Transverse colon (tissue), 4 donors: ENCODE measurements at regions not wholly inside any gene's neighbourhood (a gene's known extent, or its start where the extent isn't known, plus 50 kb on each side); places are given as distances from the start of the nearest gene placed in this dataset.

ENCODE experiments used
- EP300 ChIP-seq: sonication (generic); formaldehyde crosslinking; IDR thresholded peaks from one replicate; pipeline ENCODE4 v1.6.1; 2017; ENCODE audit warnings: antibody characterized with exemption, low read depth
- POLR2A ChIP-seq: fragments of 450-650 bp; IDR thresholded peaks from one replicate; pipeline ENCODE4 v1.6.1; 2016; ENCODE audit warnings: antibody characterized with exemption, mild to moderate bottlenecking, moderate library complexity
- POLR2AphosphoS5 ChIP-seq, 3 donors: sonication (generic); formaldehyde crosslinking; IDR thresholded peaks; one replicate each; pipeline ENCODE4 v1.6.1; 2016; ENCODE audit warnings: antibody characterized with exemption in 3 of 3
- TF ChIP-seq, protein P1 (sequence below), 5 experiments: fragments of 200-600 bp in 3 of 5; fragments of 450-650 bp in 2 of 5; sonication (generic) in 3 of 5; IDR thresholded peaks; 1 replicate in 2 of 5; 2 replicates in 3 of 5; pipeline ENCODE4 v1.5.1; 2016 to 2017; ENCODE audit warnings: antibody characterized with exemption in 5 of 5, inconsistent platforms in 3 of 5, mild to moderate bottlenecking in 2 of 5, moderate library complexity in 1 of 5

DNA sequence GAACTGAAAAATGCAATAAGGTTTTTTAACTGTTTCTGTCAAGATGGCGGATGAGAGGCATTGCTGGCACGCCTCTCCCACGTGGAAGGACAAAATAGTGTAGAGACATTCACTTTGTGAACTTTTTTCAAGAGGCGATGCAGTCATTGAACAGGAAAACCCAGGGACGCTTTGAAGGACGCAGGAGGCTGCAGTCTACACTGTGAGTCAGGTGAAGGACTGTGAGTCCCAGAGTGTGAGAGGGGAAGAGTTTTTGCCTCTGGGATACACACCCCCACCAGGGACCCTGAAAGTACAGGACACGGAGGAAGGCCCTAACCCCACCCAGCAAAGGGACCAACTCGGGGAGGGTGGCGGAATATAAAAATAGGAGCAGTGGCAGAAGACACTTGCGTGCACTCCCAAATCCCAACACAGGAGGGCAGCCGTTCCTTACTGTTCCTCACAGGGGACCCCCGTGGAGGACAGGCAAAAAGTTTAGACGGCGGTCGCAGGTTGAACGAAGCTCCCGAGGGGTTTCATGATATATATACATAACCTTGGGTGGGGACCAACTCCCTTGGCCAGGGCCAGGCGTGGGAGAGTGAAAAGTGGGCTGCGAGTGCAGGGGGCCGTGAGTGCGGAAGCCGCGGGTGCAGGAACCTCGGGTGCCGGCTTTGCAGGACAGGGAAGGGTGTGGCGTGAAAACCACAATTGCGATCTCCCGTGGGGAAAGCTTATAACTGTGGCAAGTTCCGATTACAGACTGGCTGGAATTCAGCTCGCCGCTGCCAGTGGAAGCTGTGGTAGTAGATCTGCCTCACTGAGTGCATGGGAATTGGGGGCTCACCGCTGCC, 82.0 kb upstream of the ALOX12 start:
- TF ChIP-seq POLR2A = no peak
- TF ChIP-seq POLR2AphosphoS5 (IDR thresholded peaks at IDR 0.05) = no peak
- TF ChIP-seq, protein P1, sequence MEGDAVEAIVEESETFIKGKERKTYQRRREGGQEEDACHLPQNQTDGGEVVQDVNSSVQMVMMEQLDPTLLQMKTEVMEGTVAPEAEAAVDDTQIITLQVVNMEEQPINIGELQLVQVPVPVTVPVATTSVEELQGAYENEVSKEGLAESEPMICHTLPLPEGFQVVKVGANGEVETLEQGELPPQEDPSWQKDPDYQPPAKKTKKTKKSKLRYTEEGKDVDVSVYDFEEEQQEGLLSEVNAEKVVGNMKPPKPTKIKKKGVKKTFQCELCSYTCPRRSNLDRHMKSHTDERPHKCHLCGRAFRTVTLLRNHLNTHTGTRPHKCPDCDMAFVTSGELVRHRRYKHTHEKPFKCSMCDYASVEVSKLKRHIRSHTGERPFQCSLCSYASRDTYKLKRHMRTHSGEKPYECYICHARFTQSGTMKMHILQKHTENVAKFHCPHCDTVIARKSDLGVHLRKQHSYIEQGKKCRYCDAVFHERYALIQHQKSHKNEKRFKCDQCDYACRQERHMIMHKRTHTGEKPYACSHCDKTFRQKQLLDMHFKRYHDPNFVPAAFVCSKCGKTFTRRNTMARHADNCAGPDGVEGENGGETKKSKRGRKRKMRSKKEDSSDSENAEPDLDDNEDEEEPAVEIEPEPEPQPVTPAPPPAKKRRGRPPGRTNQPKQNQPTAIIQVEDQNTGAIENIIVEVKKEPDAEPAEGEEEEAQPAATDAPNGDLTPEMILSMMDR (IDR thresholded peaks at IDR 0.05) = peak; percentile 71 to 80 (median 77)
- TF ChIP-seq EP300 = no peak
